Left ventricle myocardium inferior (tissue), 1 donor: ENCODE measurements at regions not wholly inside any gene's neighbourhood (a gene's known extent, or its start where the extent isn't known, plus 50 kb on each side); places are given as distances from the start of the nearest gene placed in this dataset.

Experiments
- DNase-seq: peaks from one replicate; pipeline ENCODE4 v3.0.0-alpha.2; 2020
- H3K27ac ChIP-seq: fragments of 200-600 bp; replicated peaks from 2 replicates; pipeline ENCODE4 v1.8.0; 2021
- H3K27me3 ChIP-seq: fragments of 200-600 bp; 2 replicates; pipeline ENCODE4 v1.8.0; 2021; ENCODE audit warnings: low read depth
- H3K36me3 ChIP-seq: fragments of 200-600 bp; 2 replicates; pipeline ENCODE4 v1.8.0; 2021
- H3K4me1 ChIP-seq: fragments of 200-600 bp; 2 replicates; pipeline ENCODE4 v1.8.0; 2021
- H3K4me3 ChIP-seq: fragments of 200-600 bp; 2 replicates; pipeline ENCODE4 v1.8.0; 2021; ENCODE audit warnings: mild to moderate bottlenecking, moderate library complexity
- H3K9me3 ChIP-seq: fragments of 200-600 bp; replicated peaks from 2 replicates; pipeline ENCODE4 v1.8.0; 2021
- CTCF ChIP-seq: fragments of 200-600 bp; IDR thresholded peaks from 2 replicates; pipeline ENCODE4 v1.8.0; 2021; ENCODE audit warnings: antibody characterized with exemption, mild to moderate bottlenecking, borderline replicate concordance
- intact Hi-C: fragments of 100-400 bp; cut with micrococcal nuclease; formaldehyde crosslinking; loops from one replicate; pipeline ENCODE4 v1.11.0; 2022
- donor health status: DM: no; HTN: yes; CAD: no; lungs with severe emphysema.

- Histone ChIP-seq H3K4me3 (no peak overlapping the region), H3K27ac (no peak overlapping the region), H3K36me3 (no peaks in the 10 kb centered on the region), H3K9me3 (peaks cover 11% of the 10 kb centered on the region), H3K4me1 (no peaks in the 10 kb centered on the region), H3K27me3 (no peaks in the 10 kb centered on the region)
- no peak for TF ChIP-seq CTCF
- intact Hi-C loops = no loop called here
- DNase-seq = no peak
Measured at GRCh38 chr1:238861342-238862066, 524.9 kb upstream of the CHRM3 start.

GRCh38 chr1:238833919-238834318 is 552.4 kb upstream of the CHRM3 start:
- no peaks in the 10 kb centered on the region for H3K27me3 ChIP-seq
- no peak overlapping the region for H3K27ac ChIP-seq
- H3K4me3 ChIP-seq = no peak overlapping the region
- peaks cover 35% of the 10 kb centered on the region for H3K9me3 ChIP-seq
- no peaks in the 10 kb centered on the region for H3K36me3 ChIP-seq
- no peak for TF ChIP-seq CTCF
- DNase-seq = no peak
- H3K4me1 ChIP-seq = no peaks in the 10 kb centered on the region
- intact Hi-C loops = no loop called here

- peaks cover 40% of the 10 kb centered on the region for H3K9me3 ChIP-seq
- TF ChIP-seq CTCF = no peak
Measured at GRCh38 chr1:238832106-238832505, 554.3 kb upstream of the CHRM3 start.

GRCh38 chr1:238830036-238830611 is 556.2 kb upstream of the CHRM3 start:
- TF ChIP-seq CTCF = no peak
- Histone ChIP-seq H3K27me3 (no peaks in the 10 kb centered on the region), H3K27ac (no peak overlapping the region), H3K4me3 (no peak overlapping the region), H3K36me3 (no peaks in the 10 kb centered on the region), H3K4me1 (no peaks in the 10 kb centered on the region), H3K9me3 (peaks cover 40% of the 10 kb centered on the region)
- intact Hi-C loops = no loop called here
- no peak for DNase-seq

More at GRCh38 chr1:238832106-238832505, 554.3 kb upstream of the CHRM3 start:
- Histone ChIP-seq H3K36me3 (no peaks in the 10 kb centered on the region), H3K27me3 (no peaks in the 10 kb centered on the region), H3K4me1 (no peaks in the 10 kb centered on the region), H3K4me3 (no peak overlapping the region), H3K27ac (no peak overlapping the region)
- intact Hi-C loops = no loop called here
- no peak for DNase-seq

- Histone ChIP-seq H3K27ac (no peak overlapping the region), H3K36me3 (no peaks in the 10 kb centered on the region), H3K4me1 (no peaks in the 10 kb centered on the region), H3K4me3 (no peak overlapping the region), H3K27me3 (no peaks in the 10 kb centered on the region), H3K9me3 (peaks cover 55% of the 10 kb centered on the region)
- TF ChIP-seq CTCF = no peak
- intact Hi-C loops = no loop called here
- no peak for DNase-seq
Measured at GRCh38 chr1:238826891-238827290, 559.5 kb upstream of the CHRM3 start.
